Mesendoderm (in vitro differentiated cells): ENCODE measurements at regions not wholly inside any gene's neighbourhood (a gene's known extent, or its start where the extent isn't known, plus 50 kb on each side); places are given as distances from the start of the nearest gene placed in this dataset.

Experiments used
- DNase-seq: peaks from one replicate; pipeline ENCODE4 v3.0.0; 2013
- H2AK5ac ChIP-seq: 2 replicates; pipeline ENCODE4 v1.6.1; 2013; ENCODE audit warnings: low read length, inconsistent platforms
- H2BK120ac ChIP-seq: 2 replicates; pipeline ENCODE4 v1.6.1; 2013; ENCODE audit warnings: low read depth, mild to moderate bottlenecking, low read length, moderate library complexity, mixed read lengths
- H2BK15ac ChIP-seq: replicated peaks from 2 replicates; pipeline ENCODE4 v1.6.1; 2013; ENCODE audit warnings: low read depth, mild to moderate bottlenecking, moderate library complexity
- H2BK5ac ChIP-seq: 2 replicates; pipeline ENCODE4 v1.6.1; 2013; ENCODE audit warnings: low read length, inconsistent platforms
- H3K18ac ChIP-seq: 2 replicates; pipeline ENCODE4 v1.6.1; 2013; ENCODE audit warnings: mild to moderate bottlenecking, low read length, mixed read lengths
- H3K23ac ChIP-seq: one replicate; pipeline ENCODE4 v1.6.1; 2013; ENCODE audit warnings: low read length
- H3K27ac ChIP-seq: 2 replicates; pipeline ENCODE4 v1.5.1; 2013; ENCODE audit warnings: low read depth, mild to moderate bottlenecking, inconsistent platforms, low read length, moderate library complexity
- H3K27me3 ChIP-seq: 2 replicates; pipeline ENCODE4 v1.6.1; 2013; ENCODE audit warnings: low read length, control low read depth, mild to moderate bottlenecking, inconsistent platforms; ENCODE audit not compliant: insufficient read depth, poor library complexity
- H3K36me3 ChIP-seq: 2 replicates; pipeline ENCODE4 v1.6.1; 2013; ENCODE audit warnings: low read length, inconsistent platforms; ENCODE audit not compliant: control insufficient read depth, insufficient read depth
- H3K4ac ChIP-seq: one replicate; pipeline ENCODE4 v1.6.1; 2013; ENCODE audit warnings: low read depth, mild to moderate bottlenecking, low read length, moderate library complexity
- H3K4me1 ChIP-seq: 2 replicates; pipeline ENCODE4 v1.6.1; 2013; ENCODE audit warnings: low read depth, low read length, inconsistent platforms; ENCODE audit not compliant: control insufficient read depth
- H3K4me2 ChIP-seq: 2 replicates; pipeline ENCODE4 v1.6.1; 2013; ENCODE audit warnings: low read length
- H3K4me3 ChIP-seq: 2 replicates; pipeline ENCODE4 v1.5.1; 2013; ENCODE audit warnings: mild to moderate bottlenecking, low read length
- H3K56ac ChIP-seq: one replicate; pipeline ENCODE4 v1.6.1; 2013; ENCODE audit warnings: low read length
- H3K79me1 ChIP-seq: 2 replicates; pipeline ENCODE4 v1.6.1; 2013; ENCODE audit warnings: low read length, inconsistent platforms
- H3K79me2 ChIP-seq: 2 replicates; pipeline ENCODE4 v1.6.1; 2013; ENCODE audit warnings: mild to moderate bottlenecking, low read length; ENCODE audit not compliant: control insufficient read depth, insufficient read depth
- H3K9ac ChIP-seq: 2 replicates; pipeline ENCODE4 v1.6.1; 2013; ENCODE audit warnings: low read length, inconsistent platforms
- H4K5ac ChIP-seq: one replicate; pipeline ENCODE4 v1.6.1; 2013; ENCODE audit warnings: low read length
- H4K8ac ChIP-seq: one replicate; pipeline ENCODE4 v1.6.1; 2013; ENCODE audit warnings: low read depth, mild to moderate bottlenecking, control low read depth, low read length, moderate library complexity
- WGBS: extraction: QIAGEN DNeasy Blood & Tissue Kit; methylation state at CpG from one replicate; pipeline ENCODE4 v1.1.7; 2013; ENCODE audit warnings: low lambda C conversion rate, missing lambda C conversion rate; ENCODE audit not compliant: insufficient coverage; ENCODE audit errors: extremely low coverage; 5-methylcytosine and 5-hydroxymethylcytosine counted together

DNA sequence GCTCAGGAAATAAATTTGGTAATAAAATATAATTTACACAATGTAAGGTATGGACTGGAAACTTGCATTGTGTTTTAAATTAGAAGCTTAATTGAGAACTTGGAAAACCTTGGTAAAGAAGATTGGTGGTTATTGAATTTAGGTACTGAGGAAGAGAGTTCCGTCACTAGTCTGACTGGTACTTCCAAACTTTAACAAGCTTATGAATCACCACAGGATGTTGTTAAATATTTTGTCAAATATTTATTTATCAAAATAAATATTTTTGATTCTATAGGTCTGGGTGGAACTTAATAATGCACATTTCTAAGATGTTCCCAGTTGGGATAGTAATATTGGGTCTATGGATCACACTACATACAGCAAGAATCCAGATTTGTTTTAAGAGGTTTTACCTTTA is 992.2 kb downstream of the ARAP2 start:
- H3K79me1 ChIP-seq, result no peaks in the 10 kb centered on the region
- no peak overlapping the region for H3K4ac ChIP-seq
- H3K18ac ChIP-seq, result no peak overlapping the region
- H3K23ac ChIP-seq, result no peak overlapping the region
- no peak overlapping the region for H3K27ac ChIP-seq
- no peak overlapping the region for H3K56ac ChIP-seq
- H2AK5ac ChIP-seq, result no peak overlapping the region
- no peak overlapping the region for H3K9ac ChIP-seq
- H3K36me3 ChIP-seq, result no peaks in the 10 kb centered on the region
- H3K4me1 ChIP-seq, result no peaks in the 10 kb centered on the region
- DNase-seq, result no peak
- H3K4me3 ChIP-seq, result no peak overlapping the region
- no peak overlapping the region for H2BK5ac ChIP-seq
- no peaks in the 10 kb centered on the region for H3K27me3 ChIP-seq
- no peak overlapping the region for H2BK120ac ChIP-seq
- H4K8ac ChIP-seq, result no peak overlapping the region
- H3K79me2 ChIP-seq, result no peaks in the 10 kb centered on the region
- no peak overlapping the region for H2BK15ac ChIP-seq
- H3K4me2 ChIP-seq, result no peak overlapping the region
- WGBS, result no CpG with 5 or more reads among the region's 1 CpG
- H4K5ac ChIP-seq, result no peak overlapping the region

GRCh38 chr4:35252866-35253265 is 991.4 kb downstream of the ARAP2 start:
- no peaks in the 10 kb centered on the region for H3K79me1 ChIP-seq
- no peak overlapping the region for H2AK5ac ChIP-seq

GRCh38 chr4:35253331-35253730 is 991.0 kb downstream of the ARAP2 start:
- Histone ChIP-seq H2BK120ac (no peak overlapping the region), H3K27me3 (no peaks in the 10 kb centered on the region)

More at GRCh38 chr4:35252866-35253265, 991.4 kb downstream of the ARAP2 start:
- H3K27ac ChIP-seq, result no peak overlapping the region
- WGBS, result no CpG with 5 or more reads among the region's 3 CpGs
- no peaks in the 10 kb centered on the region for H3K27me3 ChIP-seq
- H3K4me2 ChIP-seq, result no peak overlapping the region
- no peak overlapping the region for H3K4ac ChIP-seq
- no peak overlapping the region for H3K18ac ChIP-seq
- no peak overlapping the region for H3K23ac ChIP-seq
- H4K8ac ChIP-seq, result no peak overlapping the region
- H3K9ac ChIP-seq, result no peak overlapping the region
- H2BK120ac ChIP-seq, result no peak overlapping the region
- no peaks in the 10 kb centered on the region for H3K79me2 ChIP-seq
- no peak overlapping the region for H2BK5ac ChIP-seq
- no peak overlapping the region for H2BK15ac ChIP-seq
- no peaks in the 10 kb centered on the region for H3K36me3 ChIP-seq
- H3K4me1 ChIP-seq, result no peaks in the 10 kb centered on the region
- peak; percentile 59 for DNase-seq
- H3K56ac ChIP-seq, result no peak overlapping the region
- no peak overlapping the region for H4K5ac ChIP-seq
- no peak overlapping the region for H3K4me3 ChIP-seq

DNA sequence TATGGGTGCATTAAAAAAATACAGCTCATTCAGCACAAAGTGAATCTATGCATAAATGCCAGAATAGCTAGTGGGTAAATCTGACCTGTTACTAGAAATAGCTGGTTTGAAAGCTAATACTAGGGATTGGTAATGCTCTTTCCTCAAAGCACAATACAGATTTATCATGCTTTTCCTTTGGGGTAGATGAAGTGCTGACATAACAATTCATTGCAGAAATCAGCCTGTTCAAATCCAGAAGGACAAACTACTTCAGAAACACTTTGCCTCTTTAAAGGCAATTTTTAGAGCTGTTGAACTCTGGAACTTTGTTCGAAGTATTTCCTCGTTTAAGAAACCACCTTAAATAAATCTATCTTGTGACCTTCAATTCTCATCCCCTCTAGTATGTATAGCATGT is 957.9 kb downstream of the ARAP2 start:
- Histone ChIP-seq H3K9ac (no peak overlapping the region), H3K56ac (no peak overlapping the region), H4K5ac (no peak overlapping the region), H2BK120ac (no peak overlapping the region), H2BK15ac (no peak overlapping the region), H2AK5ac (no peak overlapping the region), H3K4me3 (no peak overlapping the region), H3K27ac (no peak overlapping the region), H3K18ac (no peak overlapping the region), H3K27me3 (no peaks in the 10 kb centered on the region), H3K79me1 (no peaks in the 10 kb centered on the region), H3K79me2 (no peaks in the 10 kb centered on the region), H4K8ac (no peak overlapping the region), H3K36me3 (no peaks in the 10 kb centered on the region), H3K4ac (no peak overlapping the region), H3K23ac (no peak overlapping the region), H2BK5ac (no peak overlapping the region), H3K4me2 (no peak overlapping the region), H3K4me1 (no peaks in the 10 kb centered on the region)
- no CpG with 5 or more reads among the region's 2 CpGs for WGBS
- no peak for DNase-seq

More at GRCh38 chr4:35253331-35253730, 991.0 kb downstream of the ARAP2 start:
- Histone ChIP-seq H2AK5ac (no peak overlapping the region), H3K4ac (no peak overlapping the region), H2BK5ac (no peak overlapping the region), H3K27ac (no peak overlapping the region), H2BK15ac (no peak overlapping the region), H3K36me3 (no peaks in the 10 kb centered on the region), H4K5ac (no peak overlapping the region), H3K79me1 (no peaks in the 10 kb centered on the region), H3K56ac (no peak overlapping the region), H3K79me2 (no peaks in the 10 kb centered on the region), H4K8ac (no peak overlapping the region), H3K18ac (no peak overlapping the region), H3K4me1 (no peaks in the 10 kb centered on the region), H3K4me3 (no peak overlapping the region), H3K4me2 (no peak overlapping the region), H3K9ac (no peak overlapping the region), H3K23ac (no peak overlapping the region)
- no CpG with 5 or more reads among the region's 2 CpGs for WGBS
- DNase-seq, result peak; percentile 8

GRCh38 chr4:35300996-35301774 is 943.1 kb downstream of the ARAP2 start:
- no peak overlapping the region for H3K23ac ChIP-seq
- no peak overlapping the region for H3K56ac ChIP-seq
- no peak overlapping the region for H4K5ac ChIP-seq
- H4K8ac ChIP-seq, result no peak overlapping the region
- H3K36me3 ChIP-seq, result no peaks in the 10 kb centered on the region
- no peak overlapping the region for H2BK120ac ChIP-seq
- DNase-seq, result peak; percentile 90
- no peak overlapping the region for H2BK15ac ChIP-seq
- no peak overlapping the region for H3K9ac ChIP-seq
- H3K4ac ChIP-seq, result no peak overlapping the region
- no peak overlapping the region for H3K4me2 ChIP-seq
- H3K4me3 ChIP-seq, result no peak overlapping the region
- WGBS, result no CpG with 5 or more reads among the region's 11 CpGs
- H3K79me2 ChIP-seq, result no peaks in the 10 kb centered on the region
- no peaks in the 10 kb centered on the region for H3K79me1 ChIP-seq
- no peaks in the 10 kb centered on the region for H3K27me3 ChIP-seq
- no peak overlapping the region for H2AK5ac ChIP-seq
- no peak overlapping the region for H3K27ac ChIP-seq
- H3K4me1 ChIP-seq, result peaks cover 3% of the 10 kb centered on the region
- no peak overlapping the region for H2BK5ac ChIP-seq
- no peak overlapping the region for H3K18ac ChIP-seq

DNA sequence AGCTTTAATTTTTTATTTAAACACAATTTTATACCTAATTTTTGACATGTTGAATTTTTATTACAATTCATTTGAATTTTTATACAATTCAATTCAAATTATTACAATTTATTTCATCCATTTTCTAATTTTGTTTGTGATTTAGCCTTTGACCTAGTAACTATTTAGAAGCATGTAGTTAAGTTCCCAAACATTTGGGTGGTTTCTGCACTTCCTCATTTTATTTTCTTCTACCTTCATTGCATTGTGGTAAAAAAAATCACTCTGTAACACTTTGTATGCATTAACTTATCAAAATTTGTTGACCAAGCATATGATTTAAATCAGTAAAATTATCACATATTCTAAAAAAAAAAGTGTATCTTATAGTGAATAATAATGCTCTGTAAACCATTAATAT is 928.9 kb downstream of the ARAP2 start:
- no peak overlapping the region for H4K5ac ChIP-seq
- H2BK120ac ChIP-seq, result no peak overlapping the region
- H3K9ac ChIP-seq, result no peak overlapping the region
- H3K4me3 ChIP-seq, result no peak overlapping the region
- H3K4ac ChIP-seq, result no peak overlapping the region
- H4K8ac ChIP-seq, result no peak overlapping the region
- no peak for DNase-seq
- H3K4me1 ChIP-seq, result no peaks in the 10 kb centered on the region
- no peak overlapping the region for H2AK5ac ChIP-seq
- H3K4me2 ChIP-seq, result no peak overlapping the region
- H3K23ac ChIP-seq, result no peak overlapping the region
- H3K18ac ChIP-seq, result no peak overlapping the region
- no peak overlapping the region for H2BK15ac ChIP-seq
- H3K36me3 ChIP-seq, result no peaks in the 10 kb centered on the region
- no peaks in the 10 kb centered on the region for H3K79me1 ChIP-seq
- no peak overlapping the region for H2BK5ac ChIP-seq
- no peak overlapping the region for H3K27ac ChIP-seq
- no peak overlapping the region for H3K56ac ChIP-seq
- H3K27me3 ChIP-seq, result no peaks in the 10 kb centered on the region
- no peaks in the 10 kb centered on the region for H3K79me2 ChIP-seq
